NB4 (cell line): ENCODE measurements at regions not wholly inside any gene's neighbourhood (a gene's known extent, or its start where the extent isn't known, plus 50 kb on each side); places are given as distances from the start of the nearest gene placed in this dataset.

Source experiments
- CTCF ChIP-seq: IDR thresholded peaks from one replicate; pipeline ENCODE4 v1.5.1; 2012; ENCODE audit warnings: low read depth, low read length
- MYC ChIP-seq: IDR thresholded peaks from 2 replicates; pipeline ENCODE4 v1.6.1; 2011; ENCODE audit warnings: low read depth, low read length
- POLR2A ChIP-seq: IDR thresholded peaks from 2 replicates; pipeline ENCODE4 v1.6.1; 2011; ENCODE audit warnings: mild to moderate bottlenecking; ENCODE audit not compliant: insufficient read length; ENCODE audit errors: extremely low read depth

- TF ChIP-seq CTCF = no peak
- TF ChIP-seq POLR2A = no peak
- no peak for TF ChIP-seq MYC
Measured at GRCh38 chr14:55912344-55912743, 205.9 kb upstream of the PELI2 start.
